Panc1 (cell line): ENCODE measurements at regions not wholly inside any gene's neighbourhood (a gene's known extent, or its start where the extent isn't known, plus 50 kb on each side); places are given as distances from the start of the nearest gene placed in this dataset.

Experiments
- ATAC-seq: fragments of 200-7000 bp; cut with Tn5 transposase; 2 replicates; pipeline ENCODE4 v1.9.1; 2020; ENCODE audit warnings: mild to moderate bottlenecking, moderate library complexity
- BruUV-seq: library from RNA; stranded (reverse); fragments of 400-500 nt; replicated peaks from 2 replicates; lab custom pipeline; 2021; lab: Mats Ljungman, UMichigan
- CTCF ChIA-PET: fragments of 300-600 bp; sonication (Branson Sonifier 250); formaldehyde crosslinking; loops from one replicate; lab custom pipeline; 2022; ENCODE audit warnings: antibody characterized with exemption; lab: Charles Lee
- POLR2A ChIA-PET: fragments of 300-600 bp; sonication (Branson Sonifier 250); formaldehyde crosslinking; loops from one replicate; lab custom pipeline; 2022; ENCODE audit warnings: antibody characterized with exemption; lab: Charles Lee
- DNase-seq: peaks from one replicate; pipeline ENCODE4 v3.0.0-alpha.2; 2010; ENCODE audit warnings: low read depth, low spot score
- H3K27ac ChIP-seq: 2 replicates; pipeline ENCODE4 v1.5.1; 2011; ENCODE audit warnings: mild to moderate bottlenecking, low read length, inconsistent platforms
- H3K27me3 ChIP-seq: fragments of 200-500 bp; sonication (Bioruptor generic); 2 replicates; pipeline ENCODE4 v1.6.0; 2014; ENCODE audit warnings: low read length, inconsistent platforms; ENCODE audit not compliant: control insufficient read depth, insufficient read depth
- H3K36me3 ChIP-seq: fragments of 200-500 bp; sonication (Bioruptor generic); 2 replicates; pipeline ENCODE4 v1.5.1; 2014; ENCODE audit warnings: inconsistent platforms, mild to moderate bottlenecking, low read length, moderate library complexity; ENCODE audit not compliant: control insufficient read depth, insufficient read depth
- H3K4me1 ChIP-seq: 2 replicates; pipeline ENCODE4 v1.5.1; 2011; ENCODE audit warnings: inconsistent platforms, mild to moderate bottlenecking, low read length, moderate library complexity; ENCODE audit not compliant: control insufficient read depth, insufficient read depth
- H3K4me3 ChIP-seq, 2 experiments: 2 replicates each; pipeline ENCODE4 v1.5.1; 2011 to 2012; ENCODE audit warnings: low read depth in 2 of 2, low read length in 2 of 2, mild to moderate bottlenecking in 2 of 2, inconsistent platforms in 1 of 2, moderate library complexity in 1 of 2
- H3K9me3 ChIP-seq: fragments of 200-500 bp; sonication (Bioruptor generic); 2 replicates; pipeline ENCODE4 v1.5.1; 2014; ENCODE audit warnings: low read depth, mild to moderate bottlenecking, inconsistent platforms, low read length, moderate library complexity; ENCODE audit not compliant: control insufficient read depth, insufficient read depth
- CTCF ChIP-seq: fragments of 450-650 bp; IDR thresholded peaks from 2 replicates; pipeline ENCODE4 v1.5.1; 2017; ENCODE audit warnings: mild to moderate bottlenecking
- POLR2AphosphoS5 ChIP-seq: IDR thresholded peaks from 2 replicates; pipeline ENCODE4 v1.6.1; 2012; ENCODE audit warnings: mild to moderate bottlenecking, low read depth, low read length, moderate library complexity
- REST ChIP-seq, 2 experiments: IDR thresholded peaks; 2 replicates each; pipeline ENCODE4 v1.6.1; 2011 to 2012; ENCODE audit warnings: low read depth in 2 of 2, control low read depth in 1 of 2, low read length in 1 of 2, mild to moderate bottlenecking in 1 of 2, moderate library complexity in 1 of 2; ENCODE audit not compliant: insufficient read depth in 1 of 2
- SIN3A ChIP-seq: IDR thresholded peaks from 2 replicates; pipeline ENCODE4 v1.6.1; 2012; ENCODE audit warnings: low read depth, mild to moderate bottlenecking, low read length, moderate library complexity, borderline replicate concordance; ENCODE audit not compliant: insufficient read depth
- TCF7L2 ChIP-seq: IDR thresholded peaks from 2 replicates; pipeline ENCODE4 v1.6.1; 2011; ENCODE audit warnings: mild to moderate bottlenecking, low read depth, low read length, inconsistent platforms
- in situ Hi-C: cut with HindIII; loops from 2 replicates; pipeline ENCODE4 v1.10.0; 2016; ENCODE audit warnings: low sequenced_read_pairs, low pct_unique_long_range_greater_than_20kb
- intact Hi-C: fragments of 100-400 bp; cut with micrococcal nuclease; formaldehyde crosslinking; loops from one replicate; pipeline ENCODE4 v1.10.0; 2022; ENCODE audit not compliant: unreplicated experiment

GRCh38 chr12:75815756-75816155 lies 215.8 kb downstream of the PHLDA1 start:
- intact Hi-C loops = no loop called here
- H3K9me3 ChIP-seq = peaks cover 14% of the 10 kb centered on the region; the same call in 1 of the 2 replicates
- in situ Hi-C loops = no loop called here
- peak overlapping the region; percentile 55 for H3K27ac ChIP-seq
- ChIA-PET CTCF (no interaction called here), POLR2A (interaction anchor here (0.6 to 0.7 kb wide), 2 partner anchors 9 to 16 kb away, joined by 3 to 4 read pairs; no protein-coding TSS in a partner anchor)
- H3K27me3 ChIP-seq = no peaks in the 10 kb centered on the region
- BruUV-seq = no TSS peak
- H3K4me3 ChIP-seq = no peak overlapping the region
- no peak for ATAC-seq
- no peak for DNase-seq
- no peaks in the 10 kb centered on the region for H3K36me3 ChIP-seq
- H3K4me1 ChIP-seq = peaks cover 18% of the 10 kb centered on the region
- TF ChIP-seq CTCF (no peak), REST (IDR thresholded peaks at IDR 0.05; ENCODE audit: insufficient read depth in 1 of 2, low read depth in 2 of 2, low read length in 1 of 2) (no peak), TCF7L2 (no peak), POLR2AphosphoS5 (no peak), SIN3A (no peak)

GRCh38 chr12:75814851-75815754 lies 216.5 kb downstream of the PHLDA1 start:
- in situ Hi-C loops = no loop called here
- H3K4me3 ChIP-seq = no peak overlapping the region
- DNase-seq = no peak
- peaks cover 18% of the 10 kb centered on the region for H3K4me1 ChIP-seq
- TF ChIP-seq CTCF = no peak
- TF ChIP-seq TCF7L2 = no peak
- no peak for TF ChIP-seq SIN3A
- TF ChIP-seq REST (IDR thresholded peaks at IDR 0.05; ENCODE audit: insufficient read depth in 1 of 2, low read depth in 2 of 2, low read length in 1 of 2) = no peak
- no peak for TF ChIP-seq POLR2AphosphoS5
- intact Hi-C loops = no loop called here
- no peaks in the 10 kb centered on the region for H3K27me3 ChIP-seq
- H3K36me3 ChIP-seq = no peaks in the 10 kb centered on the region
- no TSS peak for BruUV-seq
- ATAC-seq = peak; percentile 51; the same call in 1 of the 2 replicates
- ChIA-PET CTCF (interaction anchor here (0.6 kb wide), 1 partner anchor 204 kb away, joined by 7 read pairs; no protein-coding TSS in a partner anchor), POLR2A (interaction anchor here (0.6 to 0.7 kb wide), 2 partner anchors 9 to 16 kb away, joined by 3 to 4 read pairs; no protein-coding TSS in a partner anchor)
- H3K9me3 ChIP-seq = peaks cover 8% of the 10 kb centered on the region; the same call in 1 of the 2 replicates
- H3K27ac ChIP-seq = peak overlapping the region; percentile 55
